ENCODE measurements at regions not wholly inside any gene's neighbourhood (a gene's known extent, or its start where the extent isn't known, plus 50 kb on each side); places are given as distances from the start of the nearest gene placed in this dataset.
"Not testable (repeated sequence)": the region's sequence is repeated elsewhere in the genome, so short reads cannot be mapped to it uniquely, and the experiment has no call there.

DNA sequence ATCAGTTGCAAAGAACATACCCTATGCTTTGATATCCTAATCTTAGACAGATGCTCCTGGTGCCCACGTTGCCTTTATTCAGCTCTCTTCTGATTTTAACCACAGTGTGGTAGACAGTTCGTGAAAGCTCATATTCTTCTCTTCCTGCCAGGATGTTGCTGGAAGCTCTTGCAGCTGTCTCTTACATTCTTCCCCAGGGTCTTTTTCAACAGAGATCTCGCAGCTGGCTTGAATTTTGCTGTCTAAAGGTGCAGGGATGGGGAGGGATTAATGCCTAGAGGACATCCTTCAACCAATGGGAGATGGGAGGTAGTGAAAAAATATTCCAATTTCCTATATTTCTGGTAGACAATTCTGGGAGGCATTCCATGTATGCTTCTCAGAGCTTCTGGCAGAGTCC lies 150.0 kb upstream of the APP start:
- no peak for DNase-seq

DNA sequence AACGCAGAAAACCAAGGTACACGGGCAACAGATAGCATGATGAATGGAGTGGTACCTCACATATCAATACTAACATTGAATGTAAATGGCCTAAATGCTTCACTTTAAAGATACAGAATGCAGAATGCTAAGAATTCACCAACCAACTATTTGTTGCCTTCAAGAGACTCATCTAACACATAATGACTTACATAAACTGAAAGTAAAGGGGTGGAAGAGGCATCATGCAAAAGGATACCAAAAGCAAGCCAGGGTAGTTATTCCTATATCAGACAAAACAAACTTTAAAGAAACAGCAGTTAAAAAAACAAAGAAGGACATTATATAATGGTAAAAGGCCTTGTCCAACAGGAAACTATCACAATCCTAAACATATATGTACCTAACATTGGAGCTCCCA lies 137.1 kb upstream of the APP start:
- DNase-seq, result no peak

DNA sequence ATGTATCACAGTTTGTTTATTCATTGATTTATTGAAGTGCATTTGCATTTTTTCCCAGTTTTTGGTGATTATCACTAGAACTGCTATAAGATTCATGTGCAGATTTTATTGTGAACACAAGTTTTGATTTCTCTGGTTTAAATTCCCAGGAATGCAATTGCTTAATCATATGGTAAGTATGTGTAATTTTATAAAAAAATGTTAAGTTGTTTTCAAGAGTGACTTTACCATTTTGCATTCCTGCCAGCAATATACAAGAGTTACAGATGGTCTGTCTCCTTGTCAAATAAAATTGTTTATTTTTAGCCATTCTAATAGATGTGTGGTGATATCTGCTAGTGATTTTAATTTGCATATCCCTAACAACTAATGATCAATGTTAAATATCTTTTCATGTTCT lies 127.3 kb upstream of the APP start:
- DNase-seq, result no peak

DNA sequence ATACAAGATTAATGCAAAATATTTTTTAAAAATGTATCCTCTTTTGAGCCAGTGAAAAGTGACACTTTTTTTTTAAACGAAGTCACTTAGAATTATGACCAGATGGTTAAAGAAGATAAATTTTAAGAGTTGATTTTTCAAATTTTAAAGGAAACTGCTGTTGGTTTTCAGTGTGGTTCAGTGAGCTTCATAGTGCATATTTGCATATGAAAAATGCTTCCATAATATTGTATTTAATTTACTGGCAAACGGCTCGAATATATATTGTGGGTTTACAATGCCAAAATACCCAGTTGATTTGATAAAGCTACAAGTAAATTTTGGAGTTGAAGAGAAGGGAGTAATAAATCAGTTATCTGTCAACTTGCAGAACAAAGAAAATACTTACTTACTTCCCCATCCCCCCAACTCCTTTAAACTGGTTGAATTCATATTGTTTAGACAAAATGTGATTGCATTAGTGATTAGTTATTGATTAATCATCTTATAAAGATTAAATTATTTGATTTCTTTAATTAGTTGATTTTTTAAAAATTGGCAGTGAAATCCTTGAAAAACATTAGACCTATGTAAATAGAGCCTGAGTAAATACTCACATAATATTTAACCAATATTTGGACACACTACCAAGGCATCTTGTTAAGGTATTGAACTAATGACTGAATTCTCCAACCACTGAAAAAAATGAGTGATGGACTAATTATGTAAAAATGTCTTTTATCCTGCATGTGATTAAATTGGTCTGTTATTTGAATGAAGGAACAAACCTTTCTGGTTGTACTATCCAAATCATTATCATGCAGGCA lies 122.8 kb upstream of the APP start:
- no peak for DNase-seq

DNA sequence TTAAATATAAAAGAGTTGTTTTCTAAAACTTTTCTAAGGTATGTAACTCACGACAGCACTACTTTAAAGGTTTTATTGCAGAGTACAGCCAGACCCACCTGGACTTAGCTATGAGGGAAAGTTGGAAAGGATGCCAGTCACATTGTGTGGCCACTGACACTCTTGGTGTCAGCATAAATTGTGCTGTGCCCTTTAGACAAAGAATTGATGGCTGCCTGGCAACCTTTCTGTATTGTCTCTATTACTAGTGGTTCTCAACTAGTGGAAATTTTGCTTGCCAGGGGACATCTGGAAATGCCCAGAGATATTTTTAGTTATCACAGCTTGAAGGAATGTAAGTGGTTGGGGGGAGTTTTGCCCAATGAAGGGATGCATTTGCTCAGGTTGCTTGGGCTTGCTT lies 117.5 kb upstream of the APP start:
- DNase-seq, result no peak

DNA sequence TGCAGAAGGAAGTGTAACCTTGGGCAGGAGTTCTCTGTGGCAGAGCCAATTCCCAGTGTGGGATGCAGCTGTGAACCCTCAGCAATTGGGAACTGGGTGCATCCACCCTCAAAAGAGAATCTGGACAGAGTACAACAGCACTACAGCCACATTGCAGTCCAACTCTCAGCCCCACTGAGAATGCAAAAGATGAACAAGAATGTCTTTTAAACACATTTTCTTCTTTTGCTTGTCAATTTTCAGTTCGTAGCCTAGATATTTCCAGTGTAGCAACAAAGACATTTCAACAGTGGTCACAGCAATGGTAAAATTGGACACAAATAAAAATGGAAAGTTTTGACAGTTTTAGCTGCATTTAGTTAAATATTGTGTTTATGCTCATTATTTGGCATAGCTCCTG lies 114.0 kb upstream of the APP start:
- DNase-seq, result no peak

DNA sequence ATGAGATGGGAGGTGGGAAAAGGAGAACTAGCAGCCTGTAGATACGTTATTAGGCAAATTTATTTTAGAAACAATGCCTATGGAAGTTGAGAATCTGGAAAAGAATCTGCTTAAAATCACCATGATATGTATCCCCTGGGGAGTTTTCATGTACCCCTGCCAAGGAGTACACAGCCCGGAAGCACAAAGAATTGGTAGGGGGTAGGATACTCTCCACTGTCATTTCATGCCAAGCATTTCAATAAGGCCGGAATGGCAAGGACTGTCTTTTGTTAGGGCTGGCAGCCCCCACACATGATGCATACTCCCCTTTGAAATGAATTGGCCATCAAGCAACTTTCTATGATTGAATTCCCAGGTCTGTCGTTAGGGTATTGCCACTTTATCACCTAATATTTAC lies 111.5 kb upstream of the APP start:
- DNase-seq, result no peak

DNA sequence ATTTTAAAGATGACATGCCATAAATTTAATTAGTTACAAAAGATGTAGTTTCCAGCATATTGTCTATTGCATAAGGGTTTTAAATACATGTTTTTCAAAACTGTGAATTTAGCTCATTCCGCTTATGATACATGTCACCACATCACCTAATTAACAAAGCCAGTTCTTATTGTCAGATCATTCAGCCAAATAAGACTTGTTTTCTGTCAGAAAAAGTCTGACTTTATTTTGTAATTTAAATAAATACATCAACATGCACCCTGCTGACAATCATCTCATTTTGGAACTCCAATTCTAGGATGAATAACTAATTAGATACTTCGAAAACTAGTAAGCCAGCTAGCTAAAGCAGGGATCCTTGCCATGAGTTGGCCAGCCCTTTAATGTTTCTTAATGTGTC lies 110.9 kb upstream of the APP start:
- DNase-seq, result no peak

DNA sequence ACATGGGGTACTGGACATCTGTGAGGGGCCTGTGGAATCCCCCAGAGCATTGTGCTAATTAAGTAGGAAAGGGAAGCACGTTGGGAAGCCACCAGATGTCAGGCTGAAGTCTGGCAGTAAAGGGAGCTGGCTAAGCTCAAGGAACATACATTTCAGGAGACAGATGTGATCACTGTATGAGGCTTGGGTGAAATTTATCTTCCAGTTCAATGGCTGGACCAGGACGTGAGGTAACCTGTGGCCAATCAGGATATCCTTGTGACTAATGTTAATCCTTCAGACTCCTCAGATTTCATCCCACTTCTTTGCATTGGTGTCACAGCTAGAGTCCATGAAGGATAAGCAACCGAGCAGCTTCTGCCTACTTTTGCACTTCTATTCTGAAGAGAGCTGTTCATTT lies 110.2 kb upstream of the APP start:
- no peak for DNase-seq

DNA sequence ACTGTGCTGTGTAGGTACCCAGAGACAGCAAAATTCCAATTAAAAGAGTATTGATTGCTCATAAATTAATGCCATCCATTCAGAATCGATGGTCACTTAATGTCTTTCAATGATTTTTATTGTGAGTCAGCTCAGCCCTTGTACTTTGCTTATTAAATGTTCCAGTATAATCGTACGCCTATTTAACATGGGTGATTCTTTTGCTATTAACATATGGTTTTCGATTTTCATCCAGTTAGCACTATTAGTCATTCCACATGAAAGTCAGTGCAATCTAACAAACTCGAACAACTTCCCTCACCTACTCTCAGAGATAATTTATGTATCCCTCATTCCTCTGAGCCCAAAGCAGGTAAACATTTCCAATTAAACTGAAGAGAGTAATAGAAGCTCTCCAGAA lies 109.6 kb upstream of the APP start:
- no peak for DNase-seq

DNA sequence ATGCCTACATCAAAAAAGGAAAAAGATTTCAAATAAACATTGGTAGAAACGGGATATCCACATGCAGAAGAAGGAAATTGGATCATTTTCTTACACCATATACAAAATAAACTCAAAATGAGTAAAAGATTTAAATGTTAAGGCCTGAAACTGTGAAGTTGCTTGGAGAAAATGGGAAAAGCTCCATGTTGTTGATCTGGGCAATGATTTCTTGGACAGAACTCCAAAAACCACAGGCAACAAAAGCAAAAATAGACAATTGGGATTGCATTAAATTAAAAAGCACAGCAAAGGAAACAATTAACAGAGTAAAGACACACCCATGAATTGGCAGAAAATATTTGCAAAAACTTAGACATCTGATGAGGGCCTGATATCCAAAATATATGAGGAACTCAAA lies 105.2 kb upstream of the APP start:
- DNase-seq, result no peak

DNA sequence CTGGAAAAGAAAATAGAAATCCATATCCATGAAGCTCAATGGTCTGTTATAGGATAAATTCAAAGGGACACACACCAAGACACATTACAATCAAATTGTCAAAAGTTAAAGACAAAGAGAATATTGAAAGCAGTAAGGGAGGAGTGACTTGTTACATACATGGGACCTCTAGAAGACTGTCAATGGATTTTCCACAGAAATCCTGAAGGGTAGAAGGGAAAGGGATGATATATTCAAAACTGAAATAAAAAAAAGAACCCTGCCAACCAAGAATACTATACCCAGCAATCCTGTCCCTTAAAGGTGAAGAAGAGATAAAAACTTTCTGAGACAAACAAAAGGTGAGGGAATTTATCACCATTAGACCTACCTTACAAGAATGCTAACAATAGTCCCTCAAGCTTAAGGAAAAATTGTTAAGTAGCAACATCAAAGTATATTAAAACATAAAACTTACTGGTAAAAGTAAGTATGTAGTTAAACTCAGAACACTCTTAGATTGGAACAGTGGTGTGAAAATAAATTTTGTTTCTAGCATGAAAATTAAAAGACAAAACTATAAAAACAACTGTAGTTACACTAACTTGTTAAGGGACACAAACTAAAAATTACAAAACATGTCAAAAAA lies 103.2 kb upstream of the APP start:
- DNase-seq, result no peak

DNA sequence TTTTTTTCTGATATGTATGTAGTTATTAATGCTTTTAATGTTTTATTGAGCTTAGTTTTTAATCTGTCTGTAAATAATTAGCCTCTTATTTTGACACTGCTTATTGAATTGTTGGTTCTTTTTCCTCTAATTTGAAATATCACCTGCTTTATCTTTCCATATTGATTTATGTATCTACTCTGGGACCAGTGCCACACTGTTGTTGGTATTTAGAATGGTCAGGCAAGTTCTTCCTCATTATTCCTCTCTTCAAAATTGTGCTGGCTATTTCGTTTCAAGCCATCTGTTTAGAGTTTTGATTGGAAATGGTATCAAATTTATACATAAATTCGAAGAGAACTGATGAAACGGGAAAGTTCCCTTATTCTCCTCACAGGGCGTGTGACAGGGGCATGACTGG lies 96.8 kb upstream of the APP start:
- no peak for DNase-seq

DNA sequence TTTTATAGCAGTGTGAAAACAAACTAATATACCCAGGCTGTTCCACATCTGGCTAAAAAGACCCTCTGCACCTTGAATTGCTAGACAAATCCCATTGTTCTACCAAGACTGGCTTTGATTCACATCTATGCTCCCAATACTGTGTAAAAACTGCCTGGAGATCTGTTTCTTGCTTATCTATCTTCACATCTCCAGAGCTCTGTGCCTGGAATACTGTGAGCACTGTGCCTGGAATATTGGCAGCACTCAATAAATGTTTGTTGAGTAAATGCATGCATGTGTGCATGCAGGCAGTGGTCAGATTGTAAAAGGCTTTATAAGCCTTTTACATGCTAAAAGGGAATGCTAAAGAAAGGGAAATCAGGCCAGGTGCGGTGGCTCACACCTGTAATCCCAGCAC lies 75.5 kb upstream of the APP start:
- DNase-seq, result no peak

DNA sequence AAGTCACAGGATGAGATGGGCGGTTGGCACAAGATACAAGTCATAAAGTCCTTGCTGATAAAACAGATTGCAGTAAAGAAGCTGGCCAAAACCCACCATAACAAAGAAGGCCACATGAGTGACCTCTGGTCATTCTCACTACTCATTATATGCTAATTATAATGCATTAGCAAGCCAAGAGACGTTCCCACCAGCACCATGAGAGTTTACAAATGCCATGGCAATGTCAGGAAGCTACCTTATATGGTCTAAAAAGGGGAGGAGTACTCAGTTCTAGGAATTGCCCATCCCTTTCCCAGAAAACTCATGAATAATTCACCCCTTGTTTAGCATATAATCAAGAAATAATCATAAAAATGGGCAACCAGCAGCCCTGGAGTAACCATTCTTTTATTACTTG lies 74.9 kb upstream of the APP start:
- DNase-seq, result no peak

DNA sequence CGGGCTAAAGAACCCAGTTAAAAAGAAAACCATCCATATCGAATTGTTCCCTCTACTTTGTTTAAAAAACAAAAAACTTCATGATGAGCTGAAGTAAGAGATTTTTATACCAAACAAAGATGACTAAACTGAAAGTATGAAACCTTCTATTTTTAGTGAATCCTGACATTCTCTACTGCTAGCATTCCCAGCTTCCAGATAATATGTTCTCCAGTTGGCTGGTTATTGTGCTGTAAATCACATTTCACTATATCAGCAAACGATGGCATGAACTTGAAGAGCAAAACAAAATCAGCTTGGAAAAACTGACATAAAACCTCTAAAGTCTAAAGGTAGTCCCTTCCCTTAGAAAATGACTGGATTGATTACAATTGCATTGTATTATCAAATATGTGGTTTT lies 68.1 kb upstream of the APP start:
- DNase-seq, result no peak

DNA sequence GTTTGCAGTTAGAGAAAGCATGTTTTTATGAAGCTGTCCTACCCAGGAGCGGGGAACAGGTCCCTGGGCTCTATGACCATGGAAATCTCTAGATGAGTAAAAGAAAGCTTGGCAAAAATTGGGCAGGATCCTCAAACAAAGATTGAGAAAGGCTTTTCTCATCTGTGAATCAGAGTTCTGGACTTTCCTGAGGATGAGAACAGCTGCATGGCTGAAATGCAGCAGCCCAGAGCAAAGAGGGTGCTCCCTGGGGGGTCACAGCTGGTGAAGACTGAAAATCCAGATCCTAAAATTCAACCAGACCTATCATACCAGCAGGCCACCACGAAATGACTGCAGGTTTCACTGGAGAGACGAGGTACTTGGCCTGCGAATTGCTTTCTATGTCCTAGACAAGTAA lies 65.7 kb upstream of the APP start:
- DNase-seq, result no peak

DNA sequence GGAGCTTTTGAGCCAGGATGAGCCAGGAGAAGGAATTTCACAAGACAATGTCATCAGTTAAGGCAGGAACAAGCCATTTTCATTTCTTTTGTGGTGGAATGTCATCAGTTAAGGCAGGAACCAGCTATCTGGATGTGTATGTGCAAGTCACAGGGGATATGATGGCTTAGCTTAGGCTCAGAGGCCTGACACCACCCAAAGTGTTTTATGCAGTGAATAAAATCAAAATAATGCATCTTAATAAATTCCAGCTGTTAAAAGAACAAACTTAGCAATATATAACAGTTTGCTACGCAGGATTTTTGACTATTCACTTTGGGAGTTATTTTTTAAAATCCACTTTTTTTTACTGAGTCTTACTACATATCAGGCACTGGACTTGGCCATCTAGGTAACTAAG lies 62.7 kb upstream of the APP start:
- DNase-seq, result not testable (repeated sequence)

DNA sequence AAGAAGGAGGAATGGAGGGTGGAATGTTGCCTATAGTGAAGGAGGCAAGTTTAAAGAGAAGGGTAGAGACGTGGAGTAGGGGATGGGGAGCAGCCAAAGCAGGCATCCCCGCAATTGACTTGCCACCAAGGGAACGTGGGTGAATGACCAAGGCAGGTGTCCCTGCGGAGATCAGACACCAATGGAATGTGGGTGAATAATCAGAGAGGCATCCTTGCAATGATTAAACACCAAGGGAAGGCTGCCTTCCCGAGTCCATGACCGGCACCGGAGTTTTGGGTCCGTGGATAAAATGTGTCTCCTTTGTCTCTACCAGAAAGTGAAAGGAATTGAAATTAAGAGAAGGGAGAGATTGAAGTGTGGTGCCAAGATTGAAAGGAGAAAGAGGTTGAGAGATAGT lies 61.9 kb upstream of the APP start:
- DNase-seq, result not testable (repeated sequence)

DNA sequence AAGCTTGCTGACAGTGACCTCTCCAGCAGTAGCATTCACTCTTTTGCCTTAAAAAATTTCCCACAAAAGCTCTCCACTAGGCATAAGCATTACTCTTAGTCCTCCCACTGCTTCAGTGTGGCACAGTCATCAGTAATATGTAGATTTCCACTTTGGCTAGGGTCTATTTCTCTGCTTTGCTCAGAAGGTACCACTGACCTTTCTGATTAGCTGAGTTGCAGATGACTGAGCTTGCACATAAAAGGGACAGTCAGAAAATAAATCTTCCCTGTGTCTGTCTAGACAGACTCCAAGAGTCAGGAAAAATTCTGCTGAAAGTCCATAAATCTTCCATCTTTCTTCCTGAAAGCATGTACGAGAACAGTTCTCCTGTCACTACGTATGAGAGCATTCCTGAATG lies 56.6 kb upstream of the APP start:
- no peak for DNase-seq

DNA sequence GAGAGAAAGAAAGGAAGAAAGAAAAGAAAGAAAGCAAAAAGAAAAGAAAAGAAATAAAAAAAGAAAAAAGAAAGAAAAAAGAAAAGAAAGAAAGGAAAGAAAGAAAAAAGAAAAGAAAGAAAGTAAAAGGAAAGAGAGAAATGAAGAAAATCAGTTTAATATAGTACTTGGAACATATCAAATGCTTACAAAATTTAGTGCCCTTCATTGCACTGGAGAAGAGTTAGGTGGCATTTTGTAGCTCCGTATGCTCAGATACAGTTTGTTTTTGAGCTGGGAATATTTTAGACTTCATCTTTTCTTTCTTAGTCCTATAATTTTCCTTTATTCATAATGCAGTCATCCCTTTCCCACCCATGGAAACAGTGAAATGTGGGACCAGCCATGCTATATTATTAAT lies 56.2 kb upstream of the APP start:
- no peak for DNase-seq

DNA sequence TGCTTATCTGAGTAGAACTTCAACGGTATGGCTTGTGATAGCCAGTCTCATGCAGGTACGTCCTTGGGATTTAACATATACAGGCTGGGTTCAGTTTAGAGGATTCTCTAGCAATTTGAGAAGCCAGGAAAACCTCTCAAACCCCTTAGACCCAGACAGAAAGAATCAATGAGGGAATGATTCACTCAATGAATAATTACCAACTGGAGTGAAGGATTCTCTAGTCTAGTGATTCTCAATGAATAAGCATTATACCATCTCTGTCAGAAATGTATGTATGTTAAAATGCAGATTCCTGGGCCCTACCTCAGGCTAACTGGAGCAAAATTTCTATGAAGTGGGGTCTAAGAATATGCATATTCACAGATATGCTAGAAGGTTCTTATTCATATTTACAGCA lies 54.5 kb upstream of the APP start:
- DNase-seq, result no peak

DNA sequence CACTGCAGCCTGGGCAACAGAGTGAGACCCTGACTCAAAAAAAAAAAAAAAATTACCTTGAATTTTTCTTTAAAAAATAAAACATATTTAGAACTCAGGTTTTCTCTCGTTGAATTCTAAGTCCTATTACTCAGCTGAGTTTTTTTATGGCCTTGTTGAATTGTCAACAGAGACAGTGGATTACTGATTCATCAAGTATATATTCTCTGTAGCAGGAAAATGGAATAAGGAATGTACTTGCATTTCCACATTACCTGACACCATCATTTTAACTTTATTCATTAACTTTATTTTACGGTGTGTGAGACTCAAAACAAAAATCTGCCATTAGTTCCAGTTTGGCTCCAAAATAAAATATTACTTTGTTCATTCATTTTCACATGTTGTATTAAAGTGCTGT lies 53.8 kb upstream of the APP start:
- no peak for DNase-seq

Data from RPMI8226 (cell line).